Suprapubic skin (tissue), 4 donors: ENCODE measurements at regions not wholly inside any gene's neighbourhood (a gene's known extent, or its start where the extent isn't known, plus 50 kb on each side); places are given as distances from the start of the nearest gene placed in this dataset.

ENCODE experiments used
- POLR2A ChIP-seq, 2 donors: fragments of 450-650 bp; IDR thresholded peaks; one replicate each; pipeline ENCODE4 v1.6.1; 2017; ENCODE audit warnings: antibody characterized with exemption in 2 of 2, mild to moderate bottlenecking in 2 of 2, moderate library complexity in 2 of 2
- POLR2AphosphoS5 ChIP-seq, 3 donors: sonication (generic); formaldehyde crosslinking; IDR thresholded peaks; one replicate each; pipeline ENCODE4 v1.6.1; 2017; ENCODE audit warnings: antibody characterized with exemption in 3 of 3
- TF ChIP-seq, protein P1 (sequence below), 2 donors: fragments of 200-600 bp in 1 of 2; fragments of 450-650 bp in 1 of 2; sonication (generic) in 1 of 2; IDR thresholded peaks; one replicate each; pipeline ENCODE4 v1.5.1; 2016 to 2019; ENCODE audit warnings: antibody characterized with exemption in 2 of 2, mild to moderate bottlenecking in 1 of 2, moderate library complexity in 1 of 2

DNA sequence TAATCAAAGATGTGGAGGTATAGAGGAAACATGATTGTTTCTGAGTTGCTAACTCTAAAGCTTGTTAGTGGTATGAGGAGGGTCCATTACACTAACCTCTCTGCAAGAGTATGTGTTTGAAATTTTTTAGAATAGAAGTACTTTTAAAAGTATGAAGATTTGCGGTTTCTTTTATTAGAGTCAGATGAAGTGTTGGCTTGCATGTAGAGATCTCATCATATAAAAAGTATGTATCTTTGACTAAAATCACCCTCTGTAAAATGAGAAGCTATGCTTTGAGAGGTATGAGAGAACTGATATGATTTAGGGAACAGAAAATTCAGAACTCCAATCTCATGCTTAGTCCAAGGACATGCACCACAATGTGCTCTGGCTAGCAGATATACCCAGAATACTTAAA, 140.4 kb upstream of the MBNL1 start:
- TF ChIP-seq, protein P1, sequence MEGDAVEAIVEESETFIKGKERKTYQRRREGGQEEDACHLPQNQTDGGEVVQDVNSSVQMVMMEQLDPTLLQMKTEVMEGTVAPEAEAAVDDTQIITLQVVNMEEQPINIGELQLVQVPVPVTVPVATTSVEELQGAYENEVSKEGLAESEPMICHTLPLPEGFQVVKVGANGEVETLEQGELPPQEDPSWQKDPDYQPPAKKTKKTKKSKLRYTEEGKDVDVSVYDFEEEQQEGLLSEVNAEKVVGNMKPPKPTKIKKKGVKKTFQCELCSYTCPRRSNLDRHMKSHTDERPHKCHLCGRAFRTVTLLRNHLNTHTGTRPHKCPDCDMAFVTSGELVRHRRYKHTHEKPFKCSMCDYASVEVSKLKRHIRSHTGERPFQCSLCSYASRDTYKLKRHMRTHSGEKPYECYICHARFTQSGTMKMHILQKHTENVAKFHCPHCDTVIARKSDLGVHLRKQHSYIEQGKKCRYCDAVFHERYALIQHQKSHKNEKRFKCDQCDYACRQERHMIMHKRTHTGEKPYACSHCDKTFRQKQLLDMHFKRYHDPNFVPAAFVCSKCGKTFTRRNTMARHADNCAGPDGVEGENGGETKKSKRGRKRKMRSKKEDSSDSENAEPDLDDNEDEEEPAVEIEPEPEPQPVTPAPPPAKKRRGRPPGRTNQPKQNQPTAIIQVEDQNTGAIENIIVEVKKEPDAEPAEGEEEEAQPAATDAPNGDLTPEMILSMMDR (IDR thresholded peaks at IDR 0.05) = no peak
- no peak for TF ChIP-seq POLR2AphosphoS5 (IDR thresholded peaks at IDR 0.05)
- no peak for TF ChIP-seq POLR2A (IDR thresholded peaks at IDR 0.05)
